Uterus (tissue), 3 donors: ENCODE measurements at regions not wholly inside any gene's neighbourhood (a gene's known extent, or its start where the extent isn't known, plus 50 kb on each side); places are given as distances from the start of the nearest gene placed in this dataset.

ENCODE experiments used
- DNase-seq, 2 donors: peaks; one replicate each; pipeline ENCODE4 v3.0.0-alpha.2; 2019 to 2020
- H3K27ac ChIP-seq, 2 donors: fragments of 200-600 bp; sonication (generic); 1 replicate in 1 of 2; 2 replicates in 1 of 2; pipeline ENCODE4 v1.5.1; 2016 to 2018
- H3K27me3 ChIP-seq, 2 donors: fragments of 200-600 bp; sonication (generic); one replicate each; pipeline ENCODE4 v1.5.1; 2018 to 2019; ENCODE audit warnings: control low read depth in 1 of 2
- H3K36me3 ChIP-seq, 2 donors: fragments of 200-600 bp; sonication (generic); one replicate each; pipeline ENCODE4 v1.5.1; 2019; ENCODE audit warnings: control low read depth in 1 of 2
- H3K4me1 ChIP-seq, 2 donors: fragments of 200-600 bp; sonication (generic); one replicate each; pipeline ENCODE4 v1.5.1; 2018 to 2019; ENCODE audit warnings: control low read depth in 1 of 2
- H3K4me3 ChIP-seq, 2 donors: fragments of 200-600 bp; sonication (generic); 1 replicate in 1 of 2; 2 replicates in 1 of 2; pipeline ENCODE4 v1.5.1; 2018 to 2019; ENCODE audit warnings: mild to moderate bottlenecking in 1 of 2
- H3K9me3 ChIP-seq, 2 donors: fragments of 200-600 bp; sonication (generic); one replicate each; pipeline ENCODE4 v1.5.1; 2019; ENCODE audit warnings: control low read depth in 1 of 2
- CTCF ChIP-seq, 4 experiments: fragments of 200-600 bp in 2 of 4; fragments of 450-650 bp in 2 of 4; sonication (generic) in 2 of 4; IDR thresholded peaks; one replicate each; pipeline ENCODE4 v1.5.1; 2016 to 2019; ENCODE audit warnings: antibody characterized with exemption in 4 of 4, mild to moderate bottlenecking in 2 of 4, moderate library complexity in 1 of 4
- POLR2A ChIP-seq, 2 donors: fragments of 450-650 bp; IDR thresholded peaks; one replicate each; pipeline ENCODE4 v1.6.1; 2016; ENCODE audit warnings: antibody characterized with exemption in 2 of 2, mild to moderate bottlenecking in 1 of 2, moderate library complexity in 1 of 2
- intact Hi-C: fragments of 100-400 bp; cut with DNase I; formaldehyde crosslinking; loops from one replicate; pipeline ENCODE4 v1.15.1; 2023; ENCODE audit warnings: low total_unique reads
- donor health status: DM: yes; HTN: yes; CAD: no.

GRCh38 chr20:52494244-52494643 lies 302.7 kb upstream of the ZFP64 start:
- DNase-seq: peak in 1 of 2 donors; percentile 17
- Histone ChIP-seq H3K4me3 (no peak overlapping the region), H3K27ac (no peak overlapping the region), H3K27me3 (no peaks in the 10 kb centered on the region), H3K4me1 (no peaks in the 10 kb centered on the region), H3K9me3 (no peaks in the 10 kb centered on the region), H3K36me3 (no peaks in the 10 kb centered on the region)
- TF ChIP-seq POLR2A (IDR thresholded peaks at IDR 0.05) (no peak), CTCF (IDR thresholded peaks at IDR 0.05) (no peak)
- intact Hi-C loops: no loop called here

- Histone ChIP-seq H3K4me1 (no peaks in the 10 kb centered on the region), H3K36me3 (no peaks in the 10 kb centered on the region), H3K27me3 (no peaks in the 10 kb centered on the region), H3K4me3 (peak overlapping the region in 1 of 2 donors; percentile 21), H3K27ac (peak overlapping the region in 1 of 2 donors; percentile 20), H3K9me3 (no peaks in the 10 kb centered on the region)
- TF ChIP-seq CTCF (IDR thresholded peaks at IDR 0.05) (no peak), POLR2A (IDR thresholded peaks at IDR 0.05) (no peak)
- peak in 1 of 2 donors; percentile 14 for DNase-seq
- intact Hi-C loops: no loop called here
Measured at GRCh38 chr20:52493171-52493721, 301.7 kb upstream of the ZFP64 start.

- no peaks in the 10 kb centered on the region for H3K9me3 ChIP-seq
- no peak for DNase-seq
- no peaks in the 10 kb centered on the region for H3K36me3 ChIP-seq
- H3K4me3 ChIP-seq: no peak overlapping the region
- no peaks in the 10 kb centered on the region for H3K27me3 ChIP-seq
- TF ChIP-seq CTCF (IDR thresholded peaks at IDR 0.05) (no peak), POLR2A (IDR thresholded peaks at IDR 0.05) (no peak)
- H3K27ac ChIP-seq: no peak overlapping the region
- intact Hi-C loops: no loop called here
- H3K4me1 ChIP-seq: no peaks in the 10 kb centered on the region
Measured at GRCh38 chr20:52490711-52491430, 299.3 kb upstream of the ZFP64 start.

- TF ChIP-seq CTCF (IDR thresholded peaks at IDR 0.05): no peak
- no peak for TF ChIP-seq POLR2A (IDR thresholded peaks at IDR 0.05)
- Histone ChIP-seq H3K27me3 (no peaks in the 10 kb centered on the region), H3K9me3 (no peaks in the 10 kb centered on the region), H3K4me1 (no peaks in the 10 kb centered on the region), H3K36me3 (no peaks in the 10 kb centered on the region), H3K27ac (no peak overlapping the region), H3K4me3 (no peak overlapping the region)
- intact Hi-C loops: no loop called here
- DNase-seq: no peak
Measured at GRCh38 chr20:52484438-52484837, 292.9 kb upstream of the ZFP64 start.

- Histone ChIP-seq H3K36me3 (no peaks in the 10 kb centered on the region), H3K4me3 (no peak overlapping the region), H3K9me3 (no peaks in the 10 kb centered on the region), H3K4me1 (no peaks in the 10 kb centered on the region), H3K27me3 (no peaks in the 10 kb centered on the region), H3K27ac (no peak overlapping the region)
- DNase-seq: no peak
- TF ChIP-seq CTCF (IDR thresholded peaks at IDR 0.05): no peak
- no peak for TF ChIP-seq POLR2A (IDR thresholded peaks at IDR 0.05)
- intact Hi-C loops: no loop called here
Measured at GRCh38 chr20:52483382-52483781, 291.8 kb upstream of the ZFP64 start.
